HG02678 (cell line): ENCODE measurements at regions not wholly inside any gene's neighbourhood (a gene's known extent, or its start where the extent isn't known, plus 50 kb on each side); places are given as distances from the start of the nearest gene placed in this dataset.

Experiments used
- ATAC-seq: cut with Tn5 transposase; IDR thresholded peaks from one replicate; pipeline ENCODE4 v1.9.1; 2021; ENCODE audit warnings: mild to moderate bottlenecking, moderate library complexity; ENCODE audit not compliant: unreplicated experiment

DNA sequence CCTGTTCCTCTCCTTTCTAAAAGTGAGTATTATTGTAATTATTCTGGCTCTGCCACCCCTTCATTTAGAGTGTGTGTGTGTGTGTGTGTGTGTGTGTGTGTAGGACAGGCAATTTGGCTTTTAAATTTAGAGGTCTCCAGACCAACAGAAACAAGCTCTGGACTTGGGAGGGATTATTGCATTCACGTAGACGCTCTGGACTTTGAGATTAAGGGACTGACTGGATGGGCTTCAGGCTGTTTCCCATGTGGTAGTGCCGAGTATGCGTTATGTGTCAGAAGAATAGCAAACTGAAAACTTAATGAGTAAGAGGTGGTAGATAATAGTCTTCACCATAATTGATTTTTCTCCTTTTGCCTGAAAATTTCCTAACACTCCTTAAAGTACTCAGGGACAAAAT, 281.9 kb downstream of the USP25 start:
- ATAC-seq: no peak

DNA sequence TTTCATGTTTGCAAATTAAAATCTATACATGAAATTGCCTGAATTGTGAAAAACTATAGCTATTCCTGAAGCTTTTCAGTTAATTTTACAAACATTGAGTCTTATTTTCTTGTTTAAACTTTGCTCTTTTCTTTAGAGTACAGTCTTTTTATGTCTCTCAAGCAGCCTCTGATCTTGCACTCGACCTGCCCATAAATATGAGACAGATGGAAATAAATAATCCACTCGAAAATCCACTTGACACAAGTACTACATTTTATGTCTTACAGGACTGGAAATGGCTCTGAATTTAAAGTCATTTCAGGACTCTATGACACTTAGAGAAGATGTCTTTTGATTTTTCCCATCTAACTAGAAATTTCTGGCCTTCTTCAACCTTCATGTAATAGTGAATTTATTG, 283.8 kb downstream of the USP25 start:
- no peak for ATAC-seq

DNA sequence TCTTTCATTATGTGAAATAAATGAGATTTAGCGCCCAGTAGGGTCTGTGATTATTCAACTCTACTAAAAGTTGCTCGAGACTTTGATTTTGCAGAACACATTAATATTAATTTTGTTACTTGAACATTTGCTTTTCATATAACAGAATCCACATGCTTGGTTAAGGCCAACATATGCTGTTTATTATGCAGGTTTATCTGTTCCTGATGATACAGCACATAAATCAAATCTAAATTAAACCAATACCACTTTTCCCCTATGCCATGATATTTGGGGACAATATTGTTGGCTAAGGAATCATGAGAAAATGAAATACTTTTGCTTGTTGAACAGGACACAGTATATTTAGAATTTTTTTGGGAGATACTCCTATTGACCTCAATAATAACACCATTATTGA, 291.1 kb downstream of the USP25 start:
- ATAC-seq: no peak

DNA sequence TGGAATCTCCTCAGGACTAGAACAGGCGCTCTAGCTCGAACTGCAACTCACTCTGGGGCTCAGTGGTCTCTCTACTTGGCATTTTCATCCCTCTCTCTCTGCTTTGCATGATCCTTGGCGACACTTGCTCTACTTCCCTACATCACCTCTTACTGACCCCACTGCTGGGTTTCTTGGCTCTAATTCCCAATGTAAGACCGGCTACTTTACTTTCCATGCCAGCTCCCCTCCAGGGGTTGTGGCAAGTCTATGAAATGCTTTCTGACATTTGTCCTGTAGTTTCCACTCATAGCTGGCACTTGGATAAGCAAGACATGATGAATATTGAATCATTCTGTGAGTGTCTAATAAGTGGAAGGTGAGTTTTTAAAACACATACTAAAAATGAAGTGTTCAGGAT, 292.3 kb downstream of the USP25 start:
- no peak for ATAC-seq

DNA sequence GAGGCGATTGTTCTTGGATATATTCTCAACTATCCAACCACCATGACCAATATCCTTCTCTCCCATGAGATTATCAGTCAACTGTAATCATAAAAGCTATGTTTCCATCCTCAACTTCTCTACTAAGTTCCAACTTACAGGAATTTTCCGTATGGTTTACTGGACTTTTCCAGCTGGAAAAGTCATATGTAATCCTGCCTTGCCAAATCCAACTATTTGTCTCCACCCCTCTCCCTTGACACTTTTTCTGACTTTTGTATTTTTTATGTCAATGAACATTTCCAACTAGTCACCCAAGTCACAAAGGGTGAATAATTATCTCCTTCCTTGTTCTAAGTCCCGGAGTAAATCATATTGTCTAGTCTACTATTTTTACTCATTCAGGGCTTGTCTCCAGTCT, 293.1 kb downstream of the USP25 start:
- no peak for ATAC-seq

DNA sequence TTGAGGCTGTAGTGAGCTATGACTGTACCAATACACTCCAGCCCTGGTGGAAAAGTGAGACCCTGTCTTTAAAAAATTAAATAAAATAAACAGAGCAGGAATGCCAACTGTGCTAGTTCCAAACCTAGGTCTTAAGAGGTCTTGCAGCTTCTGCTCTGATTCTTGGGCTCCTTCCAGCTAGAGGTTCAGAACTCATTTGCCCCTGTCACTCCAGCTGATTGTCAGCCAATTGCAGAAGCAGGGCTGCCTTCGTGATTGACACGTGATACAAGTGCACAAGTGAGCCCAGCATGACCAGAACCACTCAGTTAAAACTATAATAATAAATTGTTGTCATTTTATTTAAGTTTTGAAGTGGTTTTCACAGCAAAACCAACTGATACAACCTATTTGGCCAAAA, 298.4 kb downstream of the USP25 start:
- ATAC-seq: no peak

DNA sequence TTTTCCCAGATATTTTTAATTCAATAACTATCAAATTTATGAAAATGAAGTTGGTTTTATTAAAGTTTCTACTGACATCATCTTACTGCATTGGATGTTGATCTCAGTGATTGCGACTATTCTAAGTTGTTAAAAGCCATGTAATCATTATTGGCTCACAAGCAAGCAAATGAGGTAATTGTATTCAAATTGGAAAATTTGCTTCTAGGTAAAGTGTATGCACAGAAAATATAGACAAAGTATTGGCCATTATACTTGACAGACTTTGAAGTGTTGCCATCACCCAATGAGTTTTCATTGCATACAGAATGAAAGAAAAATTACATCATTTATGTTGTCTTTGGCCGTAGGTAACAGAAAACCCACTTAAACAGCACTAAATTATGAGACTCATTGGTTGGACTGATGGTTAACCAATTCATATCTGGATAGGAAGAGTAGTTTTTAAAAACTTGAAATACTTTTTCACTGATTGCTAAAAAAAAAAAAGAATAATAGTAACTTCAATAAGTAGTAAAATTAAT, 299.2 kb downstream of the USP25 start:
- no peak for ATAC-seq

DNA sequence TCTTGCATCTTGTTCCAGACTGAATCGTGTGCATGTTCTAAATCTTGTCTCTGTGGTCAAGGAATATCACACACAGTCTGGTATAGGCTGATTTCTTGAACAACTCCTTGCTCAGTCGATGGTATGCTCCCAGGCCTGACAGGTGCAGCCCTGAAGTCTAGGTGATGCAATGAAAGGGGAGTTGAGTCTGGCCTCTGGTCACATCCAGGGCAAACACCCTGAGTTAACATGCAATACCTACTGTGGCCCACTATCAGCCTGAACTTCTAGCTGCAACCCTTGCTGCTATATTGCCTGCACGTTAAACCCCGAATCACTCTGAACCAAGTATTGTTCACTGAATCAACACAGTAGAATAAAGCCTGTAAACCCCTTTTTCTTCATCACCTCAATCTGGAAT, 303.4 kb downstream of the USP25 start:
- no peak for ATAC-seq

DNA sequence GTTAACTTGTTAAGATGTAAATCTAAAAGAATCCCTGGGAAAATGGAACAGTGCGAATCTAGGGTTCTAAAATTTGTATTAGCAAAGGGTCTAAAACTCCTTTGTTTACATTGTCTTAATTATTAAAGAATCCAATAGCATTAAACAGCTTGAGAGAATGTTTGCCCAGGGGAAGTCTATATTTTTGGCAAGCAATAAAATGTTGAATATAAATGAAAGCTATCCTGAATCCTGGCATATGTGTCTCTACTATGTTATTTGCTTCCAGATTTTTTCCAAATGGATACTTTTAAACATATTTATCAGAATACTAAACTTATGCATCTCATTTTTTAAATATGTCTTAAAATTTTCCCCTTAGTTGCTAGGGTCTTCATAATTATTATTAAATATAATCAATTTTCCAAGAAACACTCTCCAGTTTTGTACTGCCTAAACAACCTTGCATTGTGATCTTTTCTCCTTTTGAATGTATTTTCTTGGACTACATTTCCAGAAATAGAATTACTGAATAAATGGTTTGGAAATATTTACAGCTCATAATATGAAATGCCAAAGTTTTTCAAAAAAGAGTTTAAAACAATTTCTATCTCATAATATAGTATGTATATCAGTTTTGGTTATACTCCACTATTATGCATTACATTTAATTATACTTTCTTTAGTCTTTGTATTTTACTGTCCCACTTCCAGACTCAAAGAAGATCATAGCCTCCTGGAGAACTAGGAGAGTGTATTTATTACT, 304.8 kb downstream of the USP25 start:
- ATAC-seq: no peak

DNA sequence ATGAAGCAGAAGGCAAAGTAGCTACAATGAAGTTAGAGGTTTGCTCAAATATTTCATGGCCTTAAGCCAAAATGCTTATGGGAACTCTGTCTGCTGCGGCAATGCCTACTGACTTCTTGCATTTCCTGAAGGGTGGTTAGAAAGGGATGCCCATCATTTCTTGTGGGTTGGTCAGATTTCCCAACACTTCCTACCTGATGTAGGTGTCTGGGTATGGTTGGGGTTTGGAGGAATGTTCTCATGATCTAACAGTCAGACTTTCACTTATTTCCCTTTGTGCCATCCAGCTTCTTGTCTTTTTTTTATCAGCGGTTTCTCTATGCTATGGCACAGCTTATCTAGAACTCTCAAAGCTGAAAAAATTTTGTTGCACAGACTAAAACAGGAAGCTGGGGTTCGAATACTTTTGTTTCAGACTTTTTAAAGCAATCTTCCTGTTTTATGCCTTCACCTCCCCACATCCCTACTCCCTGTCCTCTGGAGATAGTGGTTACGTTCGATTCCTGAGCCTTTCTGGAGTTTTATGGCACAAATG, 307.7 kb downstream of the USP25 start:
- no peak for ATAC-seq

DNA sequence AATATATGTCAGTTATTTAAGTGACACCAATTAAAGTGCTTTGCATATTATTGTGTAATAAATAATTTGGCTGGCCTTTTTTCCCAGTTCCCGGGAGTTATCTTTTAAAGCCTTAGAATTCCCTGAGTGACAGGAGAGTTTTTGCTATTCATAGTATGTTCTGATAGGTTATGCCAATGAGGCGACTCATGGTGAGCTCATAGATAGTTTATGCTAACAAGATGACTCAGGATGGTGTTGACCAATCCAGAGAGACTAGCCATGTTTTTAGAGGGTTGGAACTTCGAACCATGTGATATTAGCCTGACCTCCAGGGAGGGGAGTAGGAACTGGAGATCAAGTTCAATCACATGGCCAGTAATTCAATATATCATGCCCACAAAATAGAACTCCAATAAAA, 310.8 kb downstream of the USP25 start:
- ATAC-seq: no peak

DNA sequence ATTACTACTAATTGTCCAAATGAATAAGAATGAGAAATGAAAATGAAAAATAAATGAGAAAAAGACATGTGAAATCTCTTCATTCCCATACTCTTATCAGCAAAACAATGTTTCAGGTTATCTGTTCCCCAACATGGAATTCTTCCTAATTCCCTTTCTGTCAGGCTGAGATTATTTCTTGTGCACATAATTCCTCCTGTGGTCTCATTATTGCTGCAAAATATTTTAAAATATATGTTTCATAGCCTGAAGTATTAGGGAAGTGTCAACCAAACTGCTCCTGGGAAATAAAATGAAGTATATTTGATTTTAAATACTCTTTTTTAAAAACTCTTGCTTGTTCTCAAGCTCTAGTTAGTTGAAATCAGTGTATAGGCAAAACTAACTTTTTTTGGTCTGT, 314.9 kb downstream of the USP25 start:
- no peak for ATAC-seq

DNA sequence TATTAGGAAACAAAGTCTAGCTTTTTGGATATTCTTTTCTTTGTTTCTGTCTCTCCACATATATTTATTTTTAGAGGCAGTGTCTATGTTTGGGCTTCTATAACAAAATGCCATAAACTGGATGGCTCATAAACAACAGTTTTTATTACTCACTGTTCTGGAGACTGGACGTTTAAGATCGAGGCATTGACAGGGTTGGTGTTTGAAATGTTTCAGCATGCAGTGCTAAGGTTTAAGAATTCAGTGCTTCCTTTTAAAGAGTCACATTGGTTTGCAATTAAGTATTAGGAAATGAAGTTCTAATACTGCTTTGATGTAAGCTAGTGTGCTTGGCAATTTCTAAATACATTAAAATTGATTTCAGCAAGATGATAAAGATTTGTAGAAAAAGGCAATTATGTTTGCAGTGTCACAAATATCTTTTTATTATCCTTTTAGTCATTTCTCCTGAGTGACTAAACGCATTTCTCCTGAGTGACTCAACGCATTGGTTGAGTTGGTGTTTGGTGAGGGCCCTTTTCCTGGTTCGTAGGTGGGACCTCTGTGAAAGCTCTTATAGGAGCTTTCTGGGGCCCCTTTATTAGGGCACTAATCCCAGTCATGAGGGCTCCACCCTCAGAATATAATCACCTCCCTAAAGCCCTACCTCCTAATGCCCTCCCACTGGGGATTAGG, 317.0 kb downstream of the USP25 start:
- no peak for ATAC-seq

DNA sequence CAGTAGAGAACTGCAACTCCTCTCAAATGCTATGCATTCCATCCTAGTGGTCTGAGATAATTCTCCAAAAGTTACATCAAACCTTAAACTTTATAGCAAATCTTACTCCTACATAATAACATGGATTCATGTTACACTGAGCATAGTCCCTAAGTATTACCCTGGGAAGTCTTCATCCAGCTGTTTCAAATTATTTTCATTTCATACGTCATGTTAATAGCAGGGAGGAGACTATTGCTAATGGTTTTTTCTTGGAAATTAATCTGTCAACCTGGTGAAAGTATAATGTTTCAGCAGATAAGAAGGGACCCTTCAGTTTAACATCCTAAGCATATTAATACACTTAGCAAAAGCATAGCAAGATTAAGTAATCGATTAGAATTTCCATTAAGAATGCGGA, 318.1 kb downstream of the USP25 start:
- ATAC-seq: no peak

DNA sequence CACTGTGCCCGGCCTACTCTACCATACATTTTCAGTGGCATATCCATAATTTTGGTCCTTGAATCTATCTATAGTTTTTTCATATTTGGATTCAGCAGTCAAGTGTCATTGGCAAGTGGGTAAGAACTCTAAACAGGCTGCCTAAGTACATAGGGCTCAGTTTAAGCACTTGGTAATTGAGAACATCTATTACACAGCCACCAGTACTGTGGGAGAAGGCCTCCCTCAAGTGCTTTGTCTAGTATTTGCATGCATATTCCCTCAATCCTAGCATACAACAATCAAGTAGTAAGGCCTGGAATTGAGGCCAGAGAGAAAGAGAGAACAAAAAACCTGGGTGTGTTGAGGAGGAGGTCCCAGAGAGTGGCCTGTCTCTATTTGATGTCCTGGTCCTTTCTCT, 325.2 kb downstream of the USP25 start:
- ATAC-seq: no peak

DNA sequence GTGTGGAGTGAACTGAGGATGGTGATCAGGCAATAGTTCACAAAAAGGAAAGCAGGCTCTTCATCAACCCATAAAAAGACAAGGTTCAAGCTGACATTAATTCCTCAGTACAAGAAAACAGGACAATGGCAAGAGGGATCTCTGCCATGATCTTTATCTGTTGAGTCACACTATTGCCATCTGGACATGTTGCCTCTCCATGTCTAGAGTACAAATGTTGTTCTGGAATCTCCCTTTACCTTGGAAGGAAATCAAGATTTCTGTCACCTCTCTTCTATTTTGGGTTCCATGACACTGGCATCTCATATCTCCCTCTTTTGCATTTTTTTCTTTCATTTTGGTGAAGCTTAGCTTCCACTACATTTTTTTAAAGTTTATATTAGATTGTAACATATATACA, 329.1 kb downstream of the USP25 start:
- ATAC-seq: no peak

DNA sequence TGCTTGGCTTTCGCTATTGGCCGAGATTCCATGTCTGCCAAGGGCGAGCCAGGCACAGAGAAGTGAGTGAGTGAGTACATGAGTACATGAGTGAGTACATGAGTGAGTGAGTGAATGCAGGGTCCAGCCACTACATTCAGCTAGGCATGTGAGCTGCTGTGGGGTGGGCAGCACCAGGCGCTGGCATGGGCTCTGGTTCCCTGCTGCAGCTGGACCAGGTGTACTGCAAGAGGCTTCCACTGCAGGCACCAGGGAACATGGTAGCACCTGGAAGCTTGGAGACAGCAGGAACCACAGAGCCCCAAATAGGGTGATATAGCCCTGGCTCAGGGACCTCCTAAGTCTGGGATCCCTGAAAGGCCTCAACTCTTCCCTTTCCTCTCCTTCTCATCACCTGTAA, 330.2 kb downstream of the USP25 start:
- no peak for ATAC-seq

DNA sequence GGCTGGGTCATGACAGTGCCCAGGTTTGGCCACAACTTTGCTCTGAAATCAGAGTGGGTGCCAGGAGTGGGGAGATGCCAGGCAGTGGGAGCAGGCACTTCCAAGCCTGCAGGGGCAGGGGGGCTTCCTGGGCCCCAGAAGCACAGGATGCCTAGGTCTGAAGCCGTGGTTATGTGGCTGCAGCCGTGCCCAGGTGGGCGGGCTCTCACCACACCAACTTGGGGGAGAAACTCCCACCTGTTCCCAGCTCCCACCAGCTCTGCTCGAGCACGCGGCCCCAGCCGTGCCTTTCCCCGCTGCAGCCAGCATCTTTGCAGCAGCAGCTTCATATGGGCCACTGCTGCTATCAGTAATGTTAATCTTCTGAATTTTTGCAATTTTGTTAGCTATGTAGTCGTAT, 331.4 kb downstream of the USP25 start:
- no peak for ATAC-seq

DNA sequence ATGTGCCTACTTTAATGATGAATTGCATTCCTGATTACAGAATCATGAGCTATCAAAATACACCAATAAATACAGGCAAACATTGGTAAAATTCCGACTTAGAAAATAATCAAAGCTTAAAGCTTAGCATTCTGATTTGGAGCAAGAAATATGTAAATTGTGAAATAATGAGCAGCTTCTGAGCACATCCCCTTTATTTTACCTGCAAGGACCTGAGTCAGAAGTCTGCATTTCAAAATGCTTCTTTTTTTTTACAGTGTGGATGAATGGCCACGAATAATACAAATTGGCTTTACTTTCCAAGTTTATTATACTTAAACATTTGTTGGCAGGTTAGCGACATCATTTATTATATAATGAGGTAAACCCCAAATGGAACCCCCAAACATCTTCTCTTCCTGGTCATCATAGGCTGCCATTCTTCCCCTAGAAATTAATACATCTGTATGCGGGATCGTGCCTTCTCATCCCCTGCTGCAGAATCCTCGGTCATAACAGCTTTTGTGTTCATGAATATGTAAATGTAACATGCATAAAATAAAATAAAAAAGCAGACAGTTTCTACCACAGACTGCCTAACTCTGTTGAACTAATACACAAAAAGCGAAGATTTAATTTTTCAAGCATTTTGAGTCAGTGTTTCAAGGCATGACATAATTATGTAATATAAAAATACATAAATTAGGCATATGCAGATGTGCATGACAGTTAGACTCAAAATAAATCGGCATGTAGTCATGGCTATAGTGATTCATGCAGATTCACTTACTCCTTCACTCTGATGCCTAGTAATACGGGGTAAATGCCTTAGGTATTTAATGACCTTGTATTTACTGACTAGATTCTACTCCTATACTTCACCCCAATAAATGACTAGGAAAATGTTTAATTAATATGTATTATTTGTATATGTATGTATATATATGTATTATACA, 339.7 kb downstream of the USP25 start:
- no peak for ATAC-seq

DNA sequence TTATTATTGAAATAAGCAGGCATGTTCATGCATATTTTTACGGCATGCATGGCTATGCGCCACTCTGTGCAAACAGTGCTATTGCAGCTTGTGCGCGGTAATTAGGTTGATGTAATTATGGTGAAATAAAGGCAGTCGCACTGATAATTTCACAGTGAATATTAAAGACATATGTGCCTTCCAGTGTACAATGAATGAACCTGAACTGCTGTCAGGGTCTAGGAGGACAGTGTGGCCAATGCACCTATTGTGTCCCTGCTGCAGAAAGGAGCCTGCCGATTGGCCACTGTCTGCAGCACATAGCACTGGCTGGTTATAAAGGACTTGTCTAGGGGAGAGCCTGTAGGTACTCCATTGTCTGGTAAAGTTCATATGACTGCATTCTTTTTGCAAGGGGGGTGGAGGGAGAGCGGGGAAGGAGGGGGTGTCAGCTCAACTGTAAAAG, 340.4 kb downstream of the USP25 start:
- ATAC-seq: no peak

DNA sequence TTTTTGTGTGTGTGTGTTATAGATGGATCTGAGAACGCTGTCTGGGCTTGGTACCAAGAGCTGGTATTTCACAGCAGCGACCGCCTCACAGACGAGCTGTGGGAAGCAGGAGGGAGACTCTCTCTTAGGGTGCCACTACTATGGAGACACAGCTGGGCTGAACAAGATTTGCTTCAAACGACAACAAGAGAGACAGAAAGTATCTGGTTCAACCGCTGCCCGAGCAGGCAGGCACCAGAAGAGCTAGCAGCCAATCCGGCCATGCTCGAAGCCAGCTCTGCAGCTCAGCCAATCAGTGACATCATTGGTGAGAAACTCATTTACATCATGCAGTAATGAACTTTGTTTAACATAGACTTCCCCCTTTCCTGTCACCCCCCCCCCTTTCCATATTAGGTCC, 341.3 kb downstream of the USP25 start:
- ATAC-seq: no peak
